Mammary epithelial cell (primary cell): ENCODE measurements at regions not wholly inside any gene's neighbourhood (a gene's known extent, or its start where the extent isn't known, plus 50 kb on each side); places are given as distances from the start of the nearest gene placed in this dataset.

Source experiments
- CTCF ChIP-seq, 2 donors: IDR thresholded peaks in 1 of 2; conservative IDR thresholded peaks in 1 of 2; 2 replicates each; pipeline ENCODE4 v1.5.1; 2011 to 2012; ENCODE audit warnings: inconsistent platforms in 2 of 2, low read length in 2 of 2, mild to moderate bottlenecking in 2 of 2, control low read depth in 1 of 2, low read depth in 1 of 2; ENCODE audit not compliant: insufficient read depth in 1 of 2; ENCODE audit errors: extremely low read depth in 1 of 2
- EZH2 ChIP-seq: IDR thresholded peaks from 2 replicates; pipeline ENCODE4 v1.6.1; 2012; ENCODE audit warnings: low read length, inconsistent platforms, borderline replicate concordance

GRCh38 chr13:89610331-89610730 lies 1737.2 kb upstream of the MIR17HG start:
- no peak for TF ChIP-seq CTCF (conservative IDR thresholded peaks at IDR 0.05 in 1 of 2, IDR thresholded peaks at IDR 0.05 in 1 of 2; ENCODE audit: extremely low read depth in 1 of 2, insufficient read depth in 1 of 2, low read depth in 1 of 2, low read length in 2 of 2)
- TF ChIP-seq EZH2: no peak
